Erythroblast (primary cell): ENCODE measurements at regions not wholly inside any gene's neighbourhood (a gene's known extent, or its start where the extent isn't known, plus 50 kb on each side); places are given as distances from the start of the nearest gene placed in this dataset.

Source experiments
- GATA1 ChIP-seq: IDR thresholded peaks from 2 replicates; pipeline ENCODE4 v1.6.1; 2011; ENCODE audit warnings: low read depth, mild to moderate bottlenecking, control low read depth, low read length, moderate library complexity
- POLR2A ChIP-seq: IDR thresholded peaks from 2 replicates; pipeline ENCODE4 v1.6.1; 2011; ENCODE audit warnings: mild to moderate bottlenecking, low read length

GRCh38 chr5:29697785-29698414, 1495.6 kb upstream of the CDH6 start:
- TF ChIP-seq POLR2A (no peak), GATA1 (no peak)
